ENCODE measurements at regions not wholly inside any gene's neighbourhood (a gene's known extent, or its start where the extent isn't known, plus 50 kb on each side); places are given as distances from the start of the nearest gene placed in this dataset.

- TF ChIP-seq CTCF (IDR thresholded peaks at IDR 0.05; ENCODE audit: low read depth, low read length, missing input control) (no peak), YY1 (IDR thresholded peaks at IDR 0.05) (no peak), RAD21 (IDR thresholded peaks at IDR 0.05) (no peak), JUND (IDR thresholded peaks at IDR 0.05) (no peak), RXRA (IDR thresholded peaks at IDR 0.05) (no peak)
Observed at GRCh38 chr5:139740992-139741672, 54.5 kb upstream of the PSD2 start.
